Upper lobe of left lung (tissue), 6 donors: ENCODE measurements at regions not wholly inside any gene's neighbourhood (a gene's known extent, or its start where the extent isn't known, plus 50 kb on each side); places are given as distances from the start of the nearest gene placed in this dataset.

Experiments used
- ATAC-seq, 2 donors: fragments of 200-7000 bp; cut with Tn5 transposase; one replicate each; pipeline ENCODE4 v1.9.1; 2022; ENCODE audit warnings: mild to moderate bottlenecking in 2 of 2, moderate library complexity in 2 of 2; ENCODE audit not compliant: low FRiP score in 2 of 2
- DNase-seq, 2 donors: peaks; one replicate each; pipeline ENCODE4 v3.0.0-alpha.2; 2019 to 2020
- H3K27ac ChIP-seq, 4 donors: fragments of 200-600 bp; sonication (generic); one replicate each; pipeline ENCODE4 v1.5.1; 2016 to 2019
- H3K27me3 ChIP-seq, 4 donors: fragments of 200-600 bp; sonication (generic); one replicate each; pipeline ENCODE4 v1.5.1; 2017 to 2019
- H3K36me3 ChIP-seq, 4 donors: fragments of 200-600 bp; sonication (generic); one replicate each; pipeline ENCODE4 v1.5.1; 2016 to 2019
- H3K4me1 ChIP-seq, 4 donors: fragments of 200-600 bp; sonication (generic); one replicate each; pipeline ENCODE4 v1.5.1; 2018 to 2019
- H3K4me3 ChIP-seq, 4 donors: fragments of 200-600 bp; sonication (generic); one replicate each; pipeline ENCODE4 v1.5.1; 2017 to 2019; ENCODE audit warnings: mild to moderate bottlenecking in 2 of 4, moderate library complexity in 1 of 4
- H3K9me3 ChIP-seq, 4 donors: fragments of 200-600 bp; sonication (generic); one replicate each; pipeline ENCODE4 v1.5.1; 2018 to 2019
- EP300 ChIP-seq, 4 donors: sonication (generic); formaldehyde crosslinking; IDR thresholded peaks; one replicate each; pipeline ENCODE4 v1.5.1; 2017; ENCODE audit warnings: antibody characterized with exemption in 4 of 4, control low read depth in 2 of 4
- POLR2A ChIP-seq, 4 donors: fragments of 450-650 bp; IDR thresholded peaks; one replicate each; pipeline ENCODE4 v1.5.1; 2016 to 2017; ENCODE audit warnings: antibody characterized with exemption in 4 of 4, mild to moderate bottlenecking in 2 of 4
- POLR2AphosphoS5 ChIP-seq, 2 donors: sonication (generic); formaldehyde crosslinking; IDR thresholded peaks; one replicate each; pipeline ENCODE4 v1.5.1; 2017; ENCODE audit warnings: antibody characterized with exemption in 2 of 2
- WGBS, 2 donors: methylation state at CpG; one replicate each; pipeline ENCODE4 v1.1.5; 2017 to 2018; 5-methylcytosine and 5-hydroxymethylcytosine counted together
- TF ChIP-seq, protein P1 (sequence below), 6 experiments: fragments of 450-650 bp in 4 of 6; fragments of 200-600 bp in 2 of 6; sonication (generic) in 2 of 6; IDR thresholded peaks; one replicate each; pipeline ENCODE4 v1.5.1; 2016 to 2019; ENCODE audit warnings: antibody characterized with exemption in 6 of 6
- donor health status: DM: no; HTN: no; CAD: no; lungs with moderate emphysema.
- donor health status: DM: no; HTN: yes; CAD: no; lungs with severe emphysema.

DNA sequence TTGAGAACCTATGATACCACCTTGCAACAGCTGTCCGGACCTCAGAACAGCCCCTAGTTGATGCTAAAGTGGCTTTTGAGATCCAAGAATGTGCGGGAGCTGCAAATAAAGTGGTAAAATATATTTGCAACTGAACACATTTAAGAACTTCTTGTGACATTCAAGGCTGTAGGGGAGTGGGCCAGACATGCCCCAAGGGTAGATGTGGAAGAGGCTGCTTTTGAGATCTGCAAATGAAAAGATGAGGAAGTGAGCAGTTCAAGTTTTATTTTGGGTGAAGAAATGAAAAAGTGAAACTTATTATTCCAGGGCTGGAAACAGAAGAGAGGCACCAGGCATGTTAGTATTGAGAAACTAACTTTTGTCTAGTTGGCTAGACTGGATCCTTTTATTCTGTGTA, 359.5 kb upstream of the PLXNA2 start:
- Histone ChIP-seq H3K4me3 (no peak overlapping the region), H3K27me3 (no peaks in the 10 kb centered on the region), H3K27ac (no peak overlapping the region), H3K36me3 (no peaks in the 10 kb centered on the region), H3K4me1 (no peaks in the 10 kb centered on the region), H3K9me3 (no peaks in the 10 kb centered on the region)
- ATAC-seq (no peak), DNase-seq (no peak)
- 51 to 58% methylated on average over 2 of the region's 2 CpGs for whole genome bisulfite sequencing, 2 donors
- no peak for TF ChIP-seq POLR2A (IDR thresholded peaks at IDR 0.05)
- no peak for TF ChIP-seq EP300 (IDR thresholded peaks at IDR 0.05)
- TF ChIP-seq POLR2AphosphoS5 (IDR thresholded peaks at IDR 0.05) = no peak
- TF ChIP-seq, protein P1, sequence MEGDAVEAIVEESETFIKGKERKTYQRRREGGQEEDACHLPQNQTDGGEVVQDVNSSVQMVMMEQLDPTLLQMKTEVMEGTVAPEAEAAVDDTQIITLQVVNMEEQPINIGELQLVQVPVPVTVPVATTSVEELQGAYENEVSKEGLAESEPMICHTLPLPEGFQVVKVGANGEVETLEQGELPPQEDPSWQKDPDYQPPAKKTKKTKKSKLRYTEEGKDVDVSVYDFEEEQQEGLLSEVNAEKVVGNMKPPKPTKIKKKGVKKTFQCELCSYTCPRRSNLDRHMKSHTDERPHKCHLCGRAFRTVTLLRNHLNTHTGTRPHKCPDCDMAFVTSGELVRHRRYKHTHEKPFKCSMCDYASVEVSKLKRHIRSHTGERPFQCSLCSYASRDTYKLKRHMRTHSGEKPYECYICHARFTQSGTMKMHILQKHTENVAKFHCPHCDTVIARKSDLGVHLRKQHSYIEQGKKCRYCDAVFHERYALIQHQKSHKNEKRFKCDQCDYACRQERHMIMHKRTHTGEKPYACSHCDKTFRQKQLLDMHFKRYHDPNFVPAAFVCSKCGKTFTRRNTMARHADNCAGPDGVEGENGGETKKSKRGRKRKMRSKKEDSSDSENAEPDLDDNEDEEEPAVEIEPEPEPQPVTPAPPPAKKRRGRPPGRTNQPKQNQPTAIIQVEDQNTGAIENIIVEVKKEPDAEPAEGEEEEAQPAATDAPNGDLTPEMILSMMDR (IDR thresholded peaks at IDR 0.05) = no peak

DNA sequence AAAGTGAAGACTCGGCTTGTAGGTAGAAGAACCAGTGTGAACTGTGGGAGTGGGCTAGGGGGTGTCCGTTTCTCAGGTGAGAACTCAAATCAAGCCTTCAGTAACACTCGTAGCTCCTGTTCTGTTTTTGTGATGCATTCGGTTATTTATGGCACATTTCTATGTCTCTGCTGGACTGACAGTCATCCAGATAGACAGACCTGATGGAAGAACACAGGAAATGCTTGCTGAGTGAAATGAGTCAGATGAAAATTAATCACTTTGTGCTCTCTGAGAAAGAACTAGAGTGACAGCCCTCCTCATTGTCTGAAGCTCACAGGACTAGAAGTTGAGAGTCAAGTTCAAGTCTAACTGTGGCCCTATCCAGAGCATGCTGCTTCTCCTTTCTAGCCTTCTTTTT, 360.1 kb upstream of the PLXNA2 start:
- DNase-seq (no peak), ATAC-seq (no peak)
- H3K9me3 ChIP-seq = no peaks in the 10 kb centered on the region
- H3K4me1 ChIP-seq = no peaks in the 10 kb centered on the region
- 58 to 60% methylated on average over 4 of the region's 4 CpGs for WGBS, 2 donors
- TF ChIP-seq POLR2A (IDR thresholded peaks at IDR 0.05) = no peak
- no peak for TF ChIP-seq POLR2AphosphoS5 (IDR thresholded peaks at IDR 0.05)
- TF ChIP-seq, protein P1 (IDR thresholded peaks at IDR 0.05) = no peak
- no peak for TF ChIP-seq EP300 (IDR thresholded peaks at IDR 0.05)
- H3K27ac ChIP-seq = no peak overlapping the region
- H3K36me3 ChIP-seq = no peaks in the 10 kb centered on the region
- H3K4me3 ChIP-seq = no peak overlapping the region
- H3K27me3 ChIP-seq = no peaks in the 10 kb centered on the region

DNA sequence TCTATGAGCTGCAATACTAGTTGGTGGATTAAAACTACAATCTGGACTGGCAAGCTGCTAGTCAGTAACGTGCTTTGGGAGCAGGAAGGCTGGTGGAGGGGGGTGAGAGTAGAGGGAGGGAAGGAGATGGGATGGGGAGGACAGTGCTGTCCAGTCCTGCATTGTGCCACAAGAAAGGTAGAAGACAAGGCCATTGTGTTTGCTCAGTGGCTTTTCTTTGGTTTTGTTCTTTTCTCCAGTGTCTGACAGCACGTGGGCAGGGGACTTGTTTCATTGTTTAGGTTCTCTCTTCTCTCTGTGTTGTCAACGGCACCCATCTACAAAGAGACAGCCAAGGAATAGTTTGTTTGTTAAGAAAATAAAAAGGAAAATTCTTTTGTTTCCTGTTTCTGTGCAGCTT, 362.8 kb upstream of the PLXNA2 start:
- Histone ChIP-seq H3K4me3 (no peak overlapping the region), H3K27me3 (no peaks in the 10 kb centered on the region), H3K9me3 (no peaks in the 10 kb centered on the region), H3K36me3 (no peaks in the 10 kb centered on the region), H3K4me1 (no peaks in the 10 kb centered on the region), H3K27ac (no peak overlapping the region)
- no peak for TF ChIP-seq POLR2A (IDR thresholded peaks at IDR 0.05)
- TF ChIP-seq, protein P1 (IDR thresholded peaks at IDR 0.05) = no peak
- TF ChIP-seq POLR2AphosphoS5 (IDR thresholded peaks at IDR 0.05) = no peak
- TF ChIP-seq EP300 (IDR thresholded peaks at IDR 0.05) = no peak
- ATAC-seq = no peak
- 54 to 64% methylated on average over 3 of the region's 3 CpGs for WGBS, 2 donors
- DNase-seq = no peak

DNA sequence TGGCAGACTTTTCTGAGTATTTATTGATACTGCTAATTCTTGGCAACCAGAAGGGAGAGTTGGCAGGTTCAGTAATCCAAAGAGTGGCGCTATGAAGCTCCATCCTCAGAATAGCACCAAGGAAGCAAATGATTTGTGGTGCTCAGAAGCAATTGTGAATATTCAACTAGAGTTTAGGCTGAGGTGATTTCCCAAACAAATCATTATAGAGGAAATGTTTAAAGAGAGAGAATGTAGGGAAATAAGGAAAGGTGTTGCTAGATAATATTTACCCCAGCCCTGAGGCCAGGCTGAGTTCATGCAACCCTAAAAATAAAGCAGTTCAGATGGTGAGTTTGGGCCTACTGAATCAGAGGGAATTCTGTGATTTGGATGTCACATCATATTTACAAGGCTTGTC, 363.4 kb upstream of the PLXNA2 start:
- TF ChIP-seq, protein P1 (IDR thresholded peaks at IDR 0.05) = no peak
- TF ChIP-seq POLR2AphosphoS5 (IDR thresholded peaks at IDR 0.05) (no peak), EP300 (IDR thresholded peaks at IDR 0.05) (no peak), POLR2A (IDR thresholded peaks at IDR 0.05) (no peak)
- H3K27me3 ChIP-seq = no peaks in the 10 kb centered on the region
- ATAC-seq (no peak), DNase-seq (no peak)
- H3K27ac ChIP-seq = no peak overlapping the region
- no peaks in the 10 kb centered on the region for H3K9me3 ChIP-seq
- H3K4me1 ChIP-seq = no peaks in the 10 kb centered on the region
- WGBS, 2 donors = 78 to 83% methylated on average over 1 of the region's 1 CpG
- no peak overlapping the region for H3K4me3 ChIP-seq
- no peaks in the 10 kb centered on the region for H3K36me3 ChIP-seq

DNA sequence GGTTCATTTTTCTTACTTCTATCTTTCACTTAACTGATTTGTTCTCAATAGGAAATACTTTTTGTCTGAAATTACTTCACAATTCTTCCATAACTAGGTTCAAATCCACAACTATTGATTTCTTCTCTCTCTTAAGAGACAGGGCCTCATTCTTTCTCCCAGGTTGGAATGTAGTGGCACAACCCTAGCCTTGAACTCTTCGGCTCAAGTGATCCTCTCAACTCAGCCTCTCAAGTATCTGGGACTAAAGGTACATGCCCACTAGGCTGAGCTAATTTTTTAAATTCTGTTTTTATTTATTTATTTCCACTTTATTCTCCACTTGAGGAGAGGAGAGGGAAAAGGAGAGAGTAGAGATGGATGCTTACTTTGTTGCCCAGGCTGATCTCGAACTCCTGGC, 370.4 kb upstream of the PLXNA2 start:
- Histone ChIP-seq H3K4me3 (no peak overlapping the region), H3K36me3 (no peaks in the 10 kb centered on the region), H3K27ac (no peak overlapping the region), H3K9me3 (no peaks in the 10 kb centered on the region), H3K4me1 (no peaks in the 10 kb centered on the region), H3K27me3 (no peaks in the 10 kb centered on the region)
- ATAC-seq (no peak), DNase-seq (no peak)
- TF ChIP-seq POLR2AphosphoS5 (IDR thresholded peaks at IDR 0.05) (no peak), EP300 (IDR thresholded peaks at IDR 0.05) (no peak), POLR2A (IDR thresholded peaks at IDR 0.05) (no peak)
- TF ChIP-seq, protein P1 (IDR thresholded peaks at IDR 0.05) = no peak
- 62 to 77% methylated on average over 2 of the region's 2 CpGs for WGBS, 2 donors
